NT2/D1 (cell line): ENCODE measurements at regions not wholly inside any gene's neighbourhood (a gene's known extent, or its start where the extent isn't known, plus 50 kb on each side); places are given as distances from the start of the nearest gene placed in this dataset.

Experiments
- DNase-seq: peaks from one replicate; pipeline ENCODE4 v3.0.0-alpha.2; 2011; ENCODE audit warnings: low read depth, low spot score
- H3K27me3 ChIP-seq: 2 replicates; pipeline ENCODE4 v1.6.0; 2011; ENCODE audit warnings: mild to moderate bottlenecking; ENCODE audit not compliant: insufficient read length, insufficient read depth
- H3K36me3 ChIP-seq: 2 replicates; pipeline ENCODE4 v1.6.1; 2011; ENCODE audit warnings: mild to moderate bottlenecking, low read length, mixed read lengths; ENCODE audit not compliant: insufficient read depth, insufficient read length
- H3K4me1 ChIP-seq: 2 replicates; pipeline ENCODE4 v1.5.1; 2011; ENCODE audit not compliant: insufficient read depth, insufficient read length
- H3K4me3 ChIP-seq: 2 replicates; pipeline ENCODE4 v1.5.1; 2011; ENCODE audit warnings: low read depth; ENCODE audit not compliant: insufficient read length
- H3K9ac ChIP-seq: 2 replicates; pipeline ENCODE4 v1.6.0; 2011; ENCODE audit warnings: low read depth; ENCODE audit not compliant: insufficient read length
- H3K9me3 ChIP-seq: 2 replicates; pipeline ENCODE4 v1.5.1; 2011; ENCODE audit warnings: mild to moderate bottlenecking, low read length; ENCODE audit not compliant: insufficient read depth
- SUZ12 ChIP-seq: IDR thresholded peaks from 2 replicates; pipeline ENCODE4 v1.6.1; 2011; ENCODE audit not compliant: insufficient read length, insufficient read depth; ENCODE audit errors: extremely low read depth
- YY1 ChIP-seq: IDR thresholded peaks from 2 replicates; pipeline ENCODE4 v1.6.1; 2011; ENCODE audit not compliant: insufficient read length, insufficient read depth
- ZNF274 ChIP-seq: IDR thresholded peaks from 2 replicates; pipeline ENCODE4 v1.6.1; 2011; ENCODE audit warnings: mild to moderate bottlenecking, low read depth, low read length

DNA sequence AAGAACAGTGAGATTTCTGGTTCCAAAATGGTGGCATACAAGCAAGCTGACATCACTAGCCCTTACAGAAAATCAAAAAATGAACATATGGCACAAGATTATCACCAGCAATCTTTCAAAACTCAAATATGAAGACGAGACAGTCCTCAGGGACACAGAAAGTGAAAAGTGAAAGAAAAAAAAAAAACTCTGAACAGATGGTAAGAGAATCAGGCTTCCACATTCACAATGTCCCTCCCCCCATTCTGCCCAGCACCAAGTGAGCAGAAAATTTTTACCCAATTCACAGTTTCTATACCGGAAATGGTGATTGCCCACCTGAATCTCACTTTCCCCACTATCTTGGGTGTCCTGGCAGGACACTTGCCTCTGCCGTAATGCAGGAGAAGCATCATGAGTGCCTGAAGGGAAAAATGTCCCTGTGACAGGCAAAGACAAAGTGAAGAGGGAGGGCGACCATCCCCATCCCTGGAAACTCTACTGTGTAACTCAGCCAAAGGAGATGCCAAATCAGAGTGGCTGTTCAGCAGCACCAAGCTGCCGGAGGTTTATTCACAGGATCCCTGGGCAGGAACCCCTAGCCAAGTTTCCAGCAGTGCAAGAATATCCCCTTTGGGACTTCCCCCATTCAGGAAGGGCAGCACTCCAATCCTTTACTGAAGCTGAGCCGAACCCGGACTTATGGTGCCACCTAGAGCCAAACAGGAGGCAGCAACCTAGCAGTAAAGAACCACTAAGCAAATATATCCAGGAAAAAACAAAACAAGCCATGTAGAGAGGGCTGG is 312.2 kb downstream of the LRATD1 start:
- peaks cover 2% of the 10 kb centered on the region for H3K4me1 ChIP-seq
- DNase-seq = peak; percentile 59
- H3K9me3 ChIP-seq = no peaks in the 10 kb centered on the region
- H3K4me3 ChIP-seq = no peak overlapping the region
- no peaks in the 10 kb centered on the region for H3K36me3 ChIP-seq
- no peak overlapping the region for H3K9ac ChIP-seq
- TF ChIP-seq SUZ12 = no peak
- TF ChIP-seq ZNF274 = no peak
- no peak for TF ChIP-seq YY1
- H3K27me3 ChIP-seq = no peaks in the 10 kb centered on the region

DNA sequence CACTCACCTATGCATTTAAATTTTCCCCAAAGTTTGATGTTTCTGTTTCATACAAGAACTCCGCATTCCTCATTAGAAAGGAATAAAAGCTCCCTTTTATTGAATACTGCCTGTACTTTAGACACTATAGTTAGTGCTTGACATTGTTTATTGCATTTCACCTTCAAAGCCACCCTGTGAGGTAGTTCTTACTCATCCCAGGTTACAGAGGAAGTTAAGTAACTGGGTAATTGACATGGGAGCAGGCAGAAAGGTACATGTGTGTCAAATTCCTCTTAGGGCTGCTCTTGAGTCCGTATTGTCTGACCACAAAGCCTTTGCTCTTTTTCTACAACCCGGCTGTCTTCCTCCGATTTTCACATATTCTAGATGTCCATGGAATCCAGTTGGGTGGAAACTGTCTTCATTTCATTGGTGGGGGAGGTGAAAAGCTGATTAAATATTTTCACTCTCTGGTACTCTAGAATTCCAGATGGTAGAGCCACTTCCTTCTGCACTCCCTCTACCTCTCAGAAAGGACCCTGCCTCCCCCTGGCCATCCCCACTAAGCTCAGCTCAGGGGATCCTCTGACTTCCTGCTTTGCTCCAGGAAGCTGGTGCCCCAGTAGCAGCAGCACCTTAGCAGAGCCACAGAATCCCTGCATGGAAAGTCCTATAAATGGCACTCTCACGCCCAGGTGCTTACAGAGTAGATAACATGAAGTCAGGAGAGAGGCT is 319.2 kb downstream of the LRATD1 start:
- TF ChIP-seq YY1 (no peak), ZNF274 (no peak)
- DNase-seq = no peak
- Histone ChIP-seq H3K36me3 (no peaks in the 10 kb centered on the region), H3K9me3 (no peaks in the 10 kb centered on the region), H3K4me1 (no peaks in the 10 kb centered on the region), H3K9ac (no peak overlapping the region), H3K27me3 (no peaks in the 10 kb centered on the region), H3K4me3 (no peak overlapping the region)

DNA sequence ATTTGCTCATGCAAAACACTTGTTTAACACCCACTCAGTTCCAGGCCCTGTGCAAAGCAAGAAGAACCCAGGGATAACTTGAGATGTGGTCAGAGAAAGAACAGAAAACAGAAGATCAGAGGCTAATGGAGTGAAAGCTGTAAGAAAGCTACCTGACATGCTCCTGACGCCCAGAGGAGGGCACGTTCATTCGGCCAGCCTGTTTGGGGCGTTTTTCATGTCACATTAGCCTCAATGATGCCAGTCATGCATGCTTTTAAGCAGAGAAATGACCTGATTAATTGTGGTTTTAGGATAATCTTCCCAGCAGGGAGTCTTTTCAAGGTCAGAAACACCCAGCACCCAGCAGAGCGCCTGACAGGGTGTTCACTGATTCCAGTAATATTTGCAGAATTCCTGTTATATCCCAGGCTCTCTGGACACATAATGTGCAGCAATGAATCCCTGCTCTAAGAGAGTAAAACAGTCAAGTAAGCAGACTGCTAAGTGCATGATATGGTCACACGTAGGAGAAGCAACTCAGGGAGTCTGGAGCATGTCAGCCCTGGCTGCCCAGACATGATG is 320.0 kb downstream of the LRATD1 start:
- no peak for DNase-seq
- H3K4me3 ChIP-seq = no peak overlapping the region
- H3K9me3 ChIP-seq = no peaks in the 10 kb centered on the region
- no peaks in the 10 kb centered on the region for H3K27me3 ChIP-seq
- H3K36me3 ChIP-seq = no peaks in the 10 kb centered on the region
- no peaks in the 10 kb centered on the region for H3K4me1 ChIP-seq
- TF ChIP-seq YY1 (no peak), SUZ12 (no peak), ZNF274 (no peak)
- H3K9ac ChIP-seq = no peak overlapping the region

DNA sequence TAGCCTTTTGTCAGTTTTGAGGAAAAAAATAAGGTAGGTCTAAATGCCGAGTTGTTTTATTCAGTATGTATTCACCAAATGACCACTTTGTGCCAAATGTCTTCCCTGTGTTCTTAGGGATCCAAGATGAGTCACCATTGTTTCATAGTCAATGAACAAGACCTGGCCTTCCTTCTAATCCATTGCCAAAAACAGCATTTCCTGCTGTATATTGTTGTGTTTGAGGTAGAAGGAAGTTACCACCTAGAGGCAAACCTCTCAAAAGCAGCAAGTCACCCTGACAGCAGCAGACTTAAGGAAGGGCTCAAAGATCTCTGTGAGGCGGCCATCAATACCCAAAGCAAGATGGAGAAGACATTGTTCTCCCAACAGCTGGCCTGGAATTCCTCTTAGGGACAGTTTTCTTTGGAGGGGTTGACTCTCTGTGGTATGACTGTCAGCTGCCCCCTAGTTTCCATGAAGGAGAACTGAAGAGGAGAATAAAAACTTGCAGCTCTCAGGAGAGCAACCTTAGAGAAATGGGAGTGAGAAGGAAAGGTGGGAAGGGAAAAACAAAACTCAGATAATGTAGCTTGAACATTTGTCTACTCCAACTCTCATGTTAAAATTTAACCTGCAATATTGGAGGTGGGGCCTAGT is 328.3 kb downstream of the LRATD1 start:
- H3K36me3 ChIP-seq = no peaks in the 10 kb centered on the region
- no peaks in the 10 kb centered on the region for H3K9me3 ChIP-seq
- no peak overlapping the region for H3K4me3 ChIP-seq
- H3K9ac ChIP-seq = no peak overlapping the region
- H3K4me1 ChIP-seq = no peaks in the 10 kb centered on the region
- DNase-seq = no peak
- TF ChIP-seq SUZ12 = no peak
- TF ChIP-seq ZNF274 = no peak
- no peak for TF ChIP-seq YY1
- H3K27me3 ChIP-seq = no peaks in the 10 kb centered on the region

DNA sequence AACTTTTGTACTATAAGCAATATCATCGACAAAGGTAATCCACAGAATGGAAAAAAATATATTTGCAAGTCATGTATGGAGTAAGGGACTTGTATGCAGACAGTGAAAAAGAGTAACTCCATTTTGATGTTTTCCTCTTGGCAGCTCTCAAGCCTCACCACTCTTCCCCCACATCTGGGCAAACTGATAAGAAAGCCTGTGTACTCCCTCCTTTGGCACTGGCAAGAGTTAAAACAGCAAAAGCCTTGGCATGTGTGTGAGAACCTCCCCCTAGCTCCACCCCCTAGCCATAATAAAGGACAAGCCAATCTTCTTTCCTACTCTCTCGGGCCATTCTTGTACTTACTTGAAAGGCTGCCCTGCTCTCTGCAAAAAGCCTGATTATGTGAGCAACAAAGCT is 335.2 kb downstream of the LRATD1 start:
- Histone ChIP-seq H3K9ac (no peak overlapping the region), H3K9me3 (no peaks in the 10 kb centered on the region), H3K27me3 (no peaks in the 10 kb centered on the region), H3K4me1 (no peaks in the 10 kb centered on the region), H3K4me3 (no peak overlapping the region), H3K36me3 (no peaks in the 10 kb centered on the region)
- no peak for DNase-seq
- TF ChIP-seq YY1 (no peak), ZNF274 (no peak), SUZ12 (no peak)

DNA sequence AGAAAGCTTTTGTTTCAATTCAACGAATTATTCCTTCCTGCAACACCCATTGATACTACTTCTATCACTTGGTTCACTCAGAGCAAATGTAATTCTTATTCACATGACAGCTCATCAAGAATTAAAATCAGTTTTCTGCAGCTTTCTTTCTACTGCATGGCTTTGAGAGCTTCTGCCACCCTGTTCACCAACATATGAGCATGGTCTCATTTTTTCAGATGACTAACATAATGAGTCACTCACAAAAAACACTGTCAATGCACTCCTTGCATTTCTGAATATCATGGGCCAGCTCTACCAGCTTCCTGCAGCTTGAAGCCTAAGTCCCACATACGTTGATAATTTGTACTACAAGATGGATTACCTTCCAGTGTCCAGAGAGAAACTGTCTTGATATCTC is 342.9 kb downstream of the LRATD1 start:
- no peak for DNase-seq
- H3K9me3 ChIP-seq = no peaks in the 10 kb centered on the region
- H3K27me3 ChIP-seq = no peaks in the 10 kb centered on the region
- no peaks in the 10 kb centered on the region for H3K36me3 ChIP-seq
- H3K4me1 ChIP-seq = no peaks in the 10 kb centered on the region
- TF ChIP-seq YY1 = no peak
- TF ChIP-seq ZNF274 = no peak
- no peak for TF ChIP-seq SUZ12
- H3K9ac ChIP-seq = no peak overlapping the region
- no peak overlapping the region for H3K4me3 ChIP-seq

DNA sequence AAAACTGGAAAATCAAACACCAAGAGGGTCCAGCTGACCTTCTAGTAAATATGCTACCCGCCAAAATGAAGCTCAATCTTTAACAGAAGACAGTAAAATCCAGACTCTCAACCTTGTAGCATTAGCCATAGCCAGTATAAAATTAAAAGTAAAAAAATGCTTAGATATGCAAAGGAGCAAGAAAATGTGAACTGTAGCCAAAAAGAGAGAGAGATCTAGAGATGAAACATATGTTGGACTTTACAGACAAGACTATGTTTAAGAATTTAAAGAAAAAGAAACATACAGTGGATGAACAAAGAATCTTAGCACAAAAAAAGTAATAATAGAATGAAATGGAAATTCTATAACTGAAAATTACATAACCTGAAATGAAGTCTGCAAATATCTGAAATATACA is 344.5 kb downstream of the LRATD1 start:
- no peak for DNase-seq
- Histone ChIP-seq H3K9me3 (no peaks in the 10 kb centered on the region), H3K4me3 (no peak overlapping the region), H3K27me3 (no peaks in the 10 kb centered on the region), H3K36me3 (no peaks in the 10 kb centered on the region), H3K4me1 (no peaks in the 10 kb centered on the region), H3K9ac (no peak overlapping the region)
- TF ChIP-seq SUZ12 (no peak), YY1 (no peak), ZNF274 (no peak)
